SU-DHL-6 (cell line): ENCODE measurements at regions not wholly inside any gene's neighbourhood (a gene's known extent, or its start where the extent isn't known, plus 50 kb on each side); places are given as distances from the start of the nearest gene placed in this dataset.

ENCODE experiments used
- H2AFZ ChIP-seq: fragments of 200-600 bp; sonication (generic); 2 replicates; pipeline ENCODE4 v1.6.1; 2014; ENCODE audit warnings: low read depth, mild to moderate bottlenecking, moderate library complexity, mixed read lengths, antibody characterized with exemption, low read length; ENCODE audit not compliant: severe bottlenecking
- H3F3A ChIP-seq: fragments of 200-600 bp; shearing (Covaris generic); 2 replicates; pipeline ENCODE4 v1.6.0; 2016; ENCODE audit warnings: antibody characterized with exemption, mild to moderate bottlenecking; ENCODE audit not compliant: insufficient read depth
- H3K27ac ChIP-seq: fragments of 200-600 bp; sonication (generic); 2 replicates; pipeline ENCODE4 v1.5.1; 2016; ENCODE audit warnings: low read depth, mild to moderate bottlenecking, low read length, moderate library complexity, mixed read lengths
- H3K27me3 ChIP-seq: fragments of 200-600 bp; sonication (generic), shearing (Covaris generic); 2 replicates; pipeline ENCODE4 v1.6.0; 2014; ENCODE audit warnings: mild to moderate bottlenecking, low read length
- H3K36me3 ChIP-seq: fragments of 200-600 bp; sonication (generic); 2 replicates; pipeline ENCODE4 v1.6.1; 2014; ENCODE audit warnings: mild to moderate bottlenecking, low read length, mixed read lengths
- H3K4me2 ChIP-seq: fragments of 300-600, 200-600 bp; shearing (Covaris generic), sonication (generic); 2 replicates; pipeline ENCODE4 v1.6.0; 2014; ENCODE audit warnings: low read length, low read depth, mild to moderate bottlenecking; ENCODE audit not compliant: poor library complexity, severe bottlenecking
- H3K4me3 ChIP-seq: fragments of 200-600 bp; sonication (generic); 2 replicates; pipeline ENCODE4 v1.5.1; 2014; ENCODE audit warnings: antibody characterized with exemption, low read length, mild to moderate bottlenecking, mixed read lengths; ENCODE audit not compliant: insufficient read depth, poor library complexity, severe bottlenecking
- H3K79me2 ChIP-seq: fragments of 200-600 bp; sonication (generic); 2 replicates; pipeline ENCODE4 v1.6.1; 2014; ENCODE audit warnings: mild to moderate bottlenecking, low read length, moderate library complexity; ENCODE audit not compliant: insufficient read depth
- H3K9ac ChIP-seq: fragments of 200-600 bp; sonication (generic); 2 replicates; pipeline ENCODE4 v1.7.0; 2014; ENCODE audit warnings: mild to moderate bottlenecking, low read length
- H3K9me2 ChIP-seq: fragments of 200-600 bp; sonication (generic); replicated peaks from 2 replicates; pipeline ENCODE4 v1.6.1; 2014; ENCODE audit warnings: low read length; ENCODE audit not compliant: insufficient read depth
- H3K9me3 ChIP-seq: fragments of 200-600 bp; sonication (generic); 2 replicates; pipeline ENCODE4 v1.6.1; 2014; ENCODE audit warnings: low read length, mixed read lengths; ENCODE audit not compliant: insufficient read depth
- H4K20me1 ChIP-seq: fragments of 200-600 bp; sonication (generic); 2 replicates; pipeline ENCODE4 v1.6.1; 2014; ENCODE audit warnings: low read depth, mild to moderate bottlenecking, antibody characterized with exemption, low read length, moderate library complexity, mixed read lengths
- CTCF ChIP-seq: fragments of 200-600 bp; sonication (generic); IDR thresholded peaks from one replicate; pipeline ENCODE4 v1.5.1; 2017; ENCODE audit warnings: antibody characterized with exemption, mild to moderate bottlenecking, low read length, moderate library complexity; ENCODE audit not compliant: insufficient read depth, poor library complexity, severe bottlenecking
- EZH2phosphoT487 ChIP-seq: fragments of 200-600 bp; sonication (generic), shearing (Covaris generic); conservative IDR thresholded peaks from 2 replicates; pipeline ENCODE4 v1.6.1; 2018; ENCODE audit warnings: mild to moderate bottlenecking, antibody characterized with exemption, low read length, moderate library complexity, mixed read lengths

GRCh38 chr14:42710071-42710470, 1103.4 kb downstream of the LRFN5 start:
- Histone ChIP-seq H4K20me1 (no peaks in the 10 kb centered on the region), H3K9me2 (no peaks in the 10 kb centered on the region), H2AFZ (no peak overlapping the region), H3K79me2 (no peaks in the 10 kb centered on the region), H3K36me3 (no peaks in the 10 kb centered on the region), H3K4me3 (no peak overlapping the region), H3F3A (no peaks in the 10 kb centered on the region), H3K27ac (no peak overlapping the region), H3K9me3 (no peaks in the 10 kb centered on the region), H3K9ac (no peak overlapping the region), H3K4me2 (no peak overlapping the region), H3K27me3 (no peaks in the 10 kb centered on the region)
- no peak for TF ChIP-seq EZH2phosphoT487
- no peak for TF ChIP-seq CTCF

DNA sequence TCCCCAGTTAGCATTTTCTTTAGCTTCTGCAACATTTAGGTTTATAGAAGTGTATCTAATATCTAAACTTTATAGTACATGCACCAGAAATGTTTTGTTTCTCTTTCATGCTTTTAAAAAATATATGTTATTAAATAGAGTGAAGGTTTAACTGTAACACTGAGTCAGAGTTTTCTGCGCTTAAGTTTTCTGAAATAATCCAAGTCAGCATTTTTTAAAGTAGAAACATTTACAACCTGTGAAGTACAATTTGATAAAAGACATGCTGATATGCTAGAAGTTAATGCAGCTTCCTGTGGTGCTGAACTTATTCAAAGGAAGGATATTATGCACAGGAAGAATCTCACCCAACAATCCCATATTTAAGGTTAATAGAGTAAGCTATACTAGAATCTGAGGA, 1096.8 kb downstream of the LRFN5 start:
- Histone ChIP-seq H4K20me1 (no peaks in the 10 kb centered on the region), H3K9me2 (no peaks in the 10 kb centered on the region), H3K27me3 (no peaks in the 10 kb centered on the region), H3K4me3 (no peak overlapping the region), H3F3A (no peaks in the 10 kb centered on the region), H3K79me2 (no peaks in the 10 kb centered on the region), H3K36me3 (no peaks in the 10 kb centered on the region), H2AFZ (peak overlapping the region; percentile 56), H3K27ac (no peak overlapping the region), H3K9me3 (no peaks in the 10 kb centered on the region), H3K9ac (no peak overlapping the region), H3K4me2 (no peak overlapping the region)
- TF ChIP-seq CTCF (no peak), EZH2phosphoT487 (no peak)

DNA sequence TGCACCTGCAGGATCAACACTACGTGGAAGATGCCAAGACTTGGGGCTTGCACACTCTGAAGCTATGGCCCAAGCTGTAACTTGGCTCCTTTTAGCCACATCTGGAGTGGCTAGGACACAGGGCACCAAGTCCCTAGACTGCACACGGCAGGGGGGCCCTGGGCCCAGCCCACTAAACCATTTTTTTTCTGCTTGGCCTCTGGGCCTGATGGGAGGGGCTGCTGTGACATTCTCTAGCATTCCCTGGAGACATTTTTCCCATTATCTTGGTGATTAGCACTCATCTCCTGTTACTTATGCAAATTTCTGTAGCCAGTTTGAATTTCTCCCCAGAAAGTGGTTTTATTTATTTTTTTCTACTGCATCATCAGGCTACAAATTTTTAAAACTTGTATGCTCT, 1080.7 kb downstream of the LRFN5 start:
- H4K20me1 ChIP-seq: no peaks in the 10 kb centered on the region
- H3F3A ChIP-seq: no peaks in the 10 kb centered on the region; the same call in 1 of the 2 replicates
- no peaks in the 10 kb centered on the region for H3K79me2 ChIP-seq
- no peak overlapping the region for H3K27ac ChIP-seq
- no peaks in the 10 kb centered on the region for H3K36me3 ChIP-seq
- no peak overlapping the region for H3K9ac ChIP-seq
- H3K4me3 ChIP-seq: no peak overlapping the region
- no peaks in the 10 kb centered on the region for H3K9me2 ChIP-seq
- H3K4me2 ChIP-seq: no peak overlapping the region
- no peaks in the 10 kb centered on the region for H3K9me3 ChIP-seq
- TF ChIP-seq CTCF (no peak), EZH2phosphoT487 (no peak)
- H3K27me3 ChIP-seq: no peaks in the 10 kb centered on the region
- H2AFZ ChIP-seq: peak overlapping the region; percentile 3

GRCh38 chr14:42683707-42684106, 1077.0 kb downstream of the LRFN5 start:
- H3K9ac ChIP-seq: no peak overlapping the region
- H3K4me2 ChIP-seq: no peak overlapping the region
- no peak overlapping the region for H3K27ac ChIP-seq
- no peaks in the 10 kb centered on the region for H4K20me1 ChIP-seq
- no peak overlapping the region for H3K4me3 ChIP-seq
- H3F3A ChIP-seq: no peaks in the 10 kb centered on the region; the same call in 1 of the 2 replicates
- no peak for TF ChIP-seq EZH2phosphoT487
- no peak for TF ChIP-seq CTCF
- H3K36me3 ChIP-seq: no peaks in the 10 kb centered on the region
- no peaks in the 10 kb centered on the region for H3K79me2 ChIP-seq
- H2AFZ ChIP-seq: peak overlapping the region; percentile 47
- H3K9me3 ChIP-seq: no peaks in the 10 kb centered on the region
- H3K9me2 ChIP-seq: no peaks in the 10 kb centered on the region
- H3K27me3 ChIP-seq: no peaks in the 10 kb centered on the region
